HL-60 (cell line): ENCODE measurements at regions not wholly inside any gene's neighbourhood (a gene's known extent, or its start where the extent isn't known, plus 50 kb on each side); places are given as distances from the start of the nearest gene placed in this dataset.

Experiments
- SPI1 ChIP-seq: IDR thresholded peaks from 2 replicates; pipeline ENCODE4 v1.6.1; 2012; ENCODE audit warnings: low read depth, mild to moderate bottlenecking, borderline replicate concordance
- TF ChIP-seq, protein P1 (sequence below): IDR thresholded peaks from one replicate; pipeline ENCODE4 v1.5.1; 2011; ENCODE audit warnings: low read length, control low read depth, inconsistent platforms; ENCODE audit not compliant: insufficient read depth
- TF ChIP-seq, protein P2 (sequence below): IDR thresholded peaks from 2 replicates; pipeline ENCODE4 v1.6.1; 2012; ENCODE audit warnings: low read depth; ENCODE audit not compliant: insufficient replicate concordance

DNA sequence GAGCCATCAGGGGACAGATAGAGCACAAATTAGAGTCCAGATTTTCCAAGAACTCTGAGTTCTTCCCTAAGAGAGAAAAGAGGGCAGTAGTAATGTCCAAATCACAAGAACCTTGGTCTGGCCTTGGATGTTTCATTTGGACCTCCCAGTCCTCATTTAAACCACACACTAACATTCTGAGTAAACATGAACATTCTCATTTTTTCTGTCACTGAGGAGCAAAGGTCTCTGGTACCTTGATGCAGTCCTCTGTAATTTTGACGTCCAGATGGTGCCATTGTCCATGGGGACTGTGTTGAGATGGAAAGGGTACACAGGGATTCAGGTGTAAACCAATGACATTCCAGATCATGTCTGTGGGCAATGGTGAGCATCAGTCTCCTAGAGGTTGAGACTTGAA lies 225.4 kb upstream of the PHYHIPL start:
- TF ChIP-seq, protein P1, sequence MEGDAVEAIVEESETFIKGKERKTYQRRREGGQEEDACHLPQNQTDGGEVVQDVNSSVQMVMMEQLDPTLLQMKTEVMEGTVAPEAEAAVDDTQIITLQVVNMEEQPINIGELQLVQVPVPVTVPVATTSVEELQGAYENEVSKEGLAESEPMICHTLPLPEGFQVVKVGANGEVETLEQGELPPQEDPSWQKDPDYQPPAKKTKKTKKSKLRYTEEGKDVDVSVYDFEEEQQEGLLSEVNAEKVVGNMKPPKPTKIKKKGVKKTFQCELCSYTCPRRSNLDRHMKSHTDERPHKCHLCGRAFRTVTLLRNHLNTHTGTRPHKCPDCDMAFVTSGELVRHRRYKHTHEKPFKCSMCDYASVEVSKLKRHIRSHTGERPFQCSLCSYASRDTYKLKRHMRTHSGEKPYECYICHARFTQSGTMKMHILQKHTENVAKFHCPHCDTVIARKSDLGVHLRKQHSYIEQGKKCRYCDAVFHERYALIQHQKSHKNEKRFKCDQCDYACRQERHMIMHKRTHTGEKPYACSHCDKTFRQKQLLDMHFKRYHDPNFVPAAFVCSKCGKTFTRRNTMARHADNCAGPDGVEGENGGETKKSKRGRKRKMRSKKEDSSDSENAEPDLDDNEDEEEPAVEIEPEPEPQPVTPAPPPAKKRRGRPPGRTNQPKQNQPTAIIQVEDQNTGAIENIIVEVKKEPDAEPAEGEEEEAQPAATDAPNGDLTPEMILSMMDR = no peak
- no peak for TF ChIP-seq SPI1
- TF ChIP-seq, protein P2, sequence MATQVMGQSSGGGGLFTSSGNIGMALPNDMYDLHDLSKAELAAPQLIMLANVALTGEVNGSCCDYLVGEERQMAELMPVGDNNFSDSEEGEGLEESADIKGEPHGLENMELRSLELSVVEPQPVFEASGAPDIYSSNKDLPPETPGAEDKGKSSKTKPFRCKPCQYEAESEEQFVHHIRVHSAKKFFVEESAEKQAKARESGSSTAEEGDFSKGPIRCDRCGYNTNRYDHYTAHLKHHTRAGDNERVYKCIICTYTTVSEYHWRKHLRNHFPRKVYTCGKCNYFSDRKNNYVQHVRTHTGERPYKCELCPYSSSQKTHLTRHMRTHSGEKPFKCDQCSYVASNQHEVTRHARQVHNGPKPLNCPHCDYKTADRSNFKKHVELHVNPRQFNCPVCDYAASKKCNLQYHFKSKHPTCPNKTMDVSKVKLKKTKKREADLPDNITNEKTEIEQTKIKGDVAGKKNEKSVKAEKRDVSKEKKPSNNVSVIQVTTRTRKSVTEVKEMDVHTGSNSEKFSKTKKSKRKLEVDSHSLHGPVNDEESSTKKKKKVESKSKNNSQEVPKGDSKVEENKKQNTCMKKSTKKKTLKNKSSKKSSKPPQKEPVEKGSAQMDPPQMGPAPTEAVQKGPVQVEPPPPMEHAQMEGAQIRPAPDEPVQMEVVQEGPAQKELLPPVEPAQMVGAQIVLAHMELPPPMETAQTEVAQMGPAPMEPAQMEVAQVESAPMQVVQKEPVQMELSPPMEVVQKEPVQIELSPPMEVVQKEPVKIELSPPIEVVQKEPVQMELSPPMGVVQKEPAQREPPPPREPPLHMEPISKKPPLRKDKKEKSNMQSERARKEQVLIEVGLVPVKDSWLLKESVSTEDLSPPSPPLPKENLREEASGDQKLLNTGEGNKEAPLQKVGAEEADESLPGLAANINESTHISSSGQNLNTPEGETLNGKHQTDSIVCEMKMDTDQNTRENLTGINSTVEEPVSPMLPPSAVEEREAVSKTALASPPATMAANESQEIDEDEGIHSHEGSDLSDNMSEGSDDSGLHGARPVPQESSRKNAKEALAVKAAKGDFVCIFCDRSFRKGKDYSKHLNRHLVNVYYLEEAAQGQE = no peak
